ELR (cell line): ENCODE measurements at regions not wholly inside any gene's neighbourhood (a gene's known extent, or its start where the extent isn't known, plus 50 kb on each side); places are given as distances from the start of the nearest gene placed in this dataset.
A peak's percentile ranks its signal among the peaks of the same experiment; 100 is the strongest.
"Not testable (repeated sequence)": the region's sequence is repeated elsewhere in the genome, so short reads cannot be mapped to it uniquely, and the experiment has no call there.

ENCODE experiments used
- DNase-seq: peaks from one replicate; pipeline ENCODE4 v3.0.0-alpha.2; 2015; ENCODE audit warnings: low read depth

GRCh38 chr1:200282497-200283122 lies 127.2 kb downstream of the ZNF281 start:
- DNase-seq, result no peak

GRCh38 chr1:200281201-200281835 lies 128.5 kb downstream of the ZNF281 start:
- no peak for DNase-seq

- DNase-seq, result peak; percentile 75
These were observed 129.9 kb downstream of the ZNF281 start for GRCh38 chr1:200279810-200280411.

GRCh38 chr1:200275816-200276453 lies 133.9 kb downstream of the ZNF281 start:
- DNase-seq, result no peak

- no peak for DNase-seq
These were observed 134.4 kb downstream of the ZNF281 start for GRCh38 chr1:200275415-200275814.

- DNase-seq, result no peak
These were observed 135.7 kb downstream of the ZNF281 start for GRCh38 chr1:200274116-200274515.

- no peak for DNase-seq
These were observed 137.3 kb downstream of the ZNF281 start for GRCh38 chr1:200272481-200273068.

GRCh38 chr1:200269256-200269655 lies 140.6 kb downstream of the ZNF281 start:
- DNase-seq, result no peak

- DNase-seq, result no peak
These were observed 141.9 kb downstream of the ZNF281 start for GRCh38 chr1:200267937-200268336.

- no peak for DNase-seq
These were observed 142.4 kb downstream of the ZNF281 start for GRCh38 chr1:200267458-200267857.

- no peak for DNase-seq
These were observed 143.0 kb downstream of the ZNF281 start for GRCh38 chr1:200266871-200267270.

- DNase-seq, result no peak
These were observed 144.0 kb downstream of the ZNF281 start for GRCh38 chr1:200265881-200266280.

- DNase-seq, result no peak
These were observed 144.7 kb downstream of the ZNF281 start for GRCh38 chr1:200265104-200265503.

GRCh38 chr1:200263203-200263602 lies 146.6 kb downstream of the ZNF281 start:
- DNase-seq, result no peak

GRCh38 chr1:200262326-200262965 lies 147.4 kb downstream of the ZNF281 start:
- no peak for DNase-seq

- no peak for DNase-seq
These were observed 149.1 kb downstream of the ZNF281 start for GRCh38 chr1:200260597-200261335.

GRCh38 chr1:200258447-200259375 lies 151.1 kb downstream of the ZNF281 start:
- peak; percentile 64 for DNase-seq

GRCh38 chr1:200257235-200257634 lies 152.6 kb downstream of the ZNF281 start:
- no peak for DNase-seq

GRCh38 chr1:200254602-200255001 lies 155.2 kb downstream of the ZNF281 start:
- DNase-seq, result not testable (repeated sequence)

- no peak for DNase-seq
These were observed 155.9 kb downstream of the ZNF281 start for GRCh38 chr1:200253774-200254495.
